GM18505 (cell line): ENCODE measurements at regions not wholly inside any gene's neighbourhood (a gene's known extent, or its start where the extent isn't known, plus 50 kb on each side); places are given as distances from the start of the nearest gene placed in this dataset.
A peak's percentile ranks its signal among the peaks of the same experiment; 100 is the strongest.

Experiments used
- ATAC-seq: cut with Tn5 transposase; IDR thresholded peaks from one replicate; pipeline ENCODE4 v1.9.1; 2021; ENCODE audit not compliant: unreplicated experiment
- POLR2A ChIP-seq: IDR thresholded peaks from 4 replicates; pipeline ENCODE4 v1.6.1; 2011; ENCODE audit warnings: borderline replicate concordance; ENCODE audit not compliant: insufficient read depth, insufficient read length; ENCODE audit errors: extremely low read depth

GRCh38 chr4:11774346-11774745 lies 345.7 kb upstream of the HS3ST1 start:
- no peak for ATAC-seq
- TF ChIP-seq POLR2A: no peak

GRCh38 chr4:11773798-11774197 lies 345.1 kb upstream of the HS3ST1 start:
- TF ChIP-seq POLR2A: no peak
- ATAC-seq: no peak

DNA sequence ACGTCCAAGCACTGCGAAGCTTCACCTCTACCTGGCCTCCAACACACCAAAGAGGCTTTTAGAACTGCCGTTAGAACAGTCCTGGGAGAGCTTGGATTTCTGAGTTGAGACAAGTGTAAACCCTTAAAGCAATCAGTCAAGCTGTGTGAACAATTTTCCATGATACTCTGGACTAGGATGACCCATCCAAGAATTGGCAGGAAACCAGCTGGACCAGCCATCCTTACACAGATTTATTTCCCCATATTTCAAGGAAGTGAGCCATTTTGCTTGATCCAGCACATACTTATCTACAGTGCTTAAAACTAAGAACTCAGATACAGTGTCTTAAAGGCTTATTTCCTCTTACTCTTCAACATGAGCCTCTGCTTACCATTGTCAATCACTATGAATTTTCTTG lies 340.7 kb upstream of the HS3ST1 start:
- no peak for ATAC-seq
- TF ChIP-seq POLR2A: no peak

DNA sequence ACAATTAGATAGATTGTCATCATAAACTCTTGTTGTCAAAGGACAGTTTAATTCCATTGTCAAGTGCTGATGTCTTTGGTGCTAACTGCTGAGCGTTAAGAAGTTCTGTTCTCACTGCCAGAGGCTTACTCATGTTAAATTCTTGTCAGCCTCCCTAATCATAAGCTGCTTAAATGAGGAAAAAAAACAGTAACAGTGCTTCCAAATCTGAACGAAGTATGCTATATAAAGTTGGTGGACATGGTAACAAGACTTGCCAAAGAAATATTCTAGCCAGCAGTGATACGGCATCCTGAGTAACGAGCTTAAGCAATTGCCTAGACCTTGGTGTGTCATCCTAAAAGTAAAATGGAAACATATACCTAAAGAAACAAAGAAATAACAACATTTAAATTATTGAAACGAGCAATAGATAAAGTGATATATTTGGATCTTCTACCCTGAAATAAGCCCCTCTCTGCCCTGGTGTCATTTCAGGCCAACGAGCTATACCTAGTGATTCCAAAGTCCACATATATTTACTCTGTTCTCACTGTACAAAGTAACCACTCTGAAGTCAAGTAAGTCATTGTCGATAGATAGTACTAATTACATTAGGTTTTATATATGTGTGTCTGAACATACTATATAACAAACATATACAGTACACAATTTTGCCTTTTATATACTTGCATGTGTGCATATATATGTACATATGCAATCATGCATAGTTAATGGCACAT lies 339.7 kb upstream of the HS3ST1 start:
- no peak for ATAC-seq
- no peak for TF ChIP-seq POLR2A

DNA sequence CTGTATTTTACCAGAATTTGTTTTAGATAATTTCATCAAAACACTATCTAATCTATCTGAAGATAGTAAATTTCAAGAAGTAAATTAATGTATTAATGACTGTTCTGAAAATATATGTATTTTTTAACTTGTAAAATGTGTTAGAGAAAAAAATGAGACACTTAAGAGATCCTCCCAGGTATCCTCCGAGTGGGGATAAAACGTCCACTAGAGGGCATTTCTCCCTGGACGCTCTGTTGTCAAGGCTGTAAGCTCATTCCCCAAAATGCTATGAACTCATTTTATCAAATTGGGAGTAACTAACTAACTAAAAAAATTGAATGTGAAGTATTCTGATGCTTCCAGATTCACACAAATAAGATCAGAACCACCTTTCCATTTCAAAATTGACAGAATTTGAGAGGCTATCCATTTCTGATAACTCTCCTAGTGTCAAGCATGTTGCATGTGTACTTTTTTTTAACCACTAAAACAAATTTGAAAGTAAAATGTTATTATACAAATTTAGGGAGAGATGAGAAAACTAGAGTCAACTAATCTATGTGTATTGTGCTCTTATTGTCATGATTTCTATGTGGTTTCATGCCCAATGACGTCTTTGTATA lies 337.3 kb upstream of the HS3ST1 start:
- no peak for TF ChIP-seq POLR2A
- ATAC-seq: peak; percentile 83

DNA sequence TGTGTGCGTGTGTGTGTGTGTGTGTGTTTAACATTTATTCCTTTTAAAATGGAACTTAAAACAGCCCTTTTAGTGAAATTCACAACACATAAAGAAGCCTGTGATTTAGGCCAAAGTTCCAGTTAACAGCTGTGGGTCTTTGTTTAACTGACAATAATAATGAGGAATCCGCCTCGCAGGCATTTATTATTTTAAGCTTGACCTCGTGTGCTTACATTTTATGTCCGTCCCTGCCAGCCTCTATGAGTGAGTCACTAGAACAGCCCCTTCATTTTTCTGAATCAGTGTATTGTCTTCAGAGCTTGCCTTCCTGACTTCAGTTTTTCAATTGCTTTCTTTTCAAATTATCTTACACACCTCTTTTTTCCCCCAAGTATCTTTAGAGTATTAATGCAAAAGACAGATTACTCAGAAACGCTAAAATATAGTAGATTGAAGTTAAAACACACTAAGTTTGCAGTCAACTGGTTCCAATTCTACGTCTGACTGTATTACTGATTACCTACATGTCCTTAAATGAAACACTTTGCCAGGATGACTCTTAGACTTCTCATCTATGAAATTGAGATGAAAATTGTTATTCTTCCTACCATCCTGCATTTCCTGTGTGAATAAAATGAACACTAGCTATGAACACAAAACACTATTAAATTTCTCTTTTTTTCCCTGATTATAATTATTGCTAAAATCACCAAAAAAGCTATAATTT lies 319.6 kb upstream of the HS3ST1 start:
- TF ChIP-seq POLR2A: no peak
- ATAC-seq: no peak

DNA sequence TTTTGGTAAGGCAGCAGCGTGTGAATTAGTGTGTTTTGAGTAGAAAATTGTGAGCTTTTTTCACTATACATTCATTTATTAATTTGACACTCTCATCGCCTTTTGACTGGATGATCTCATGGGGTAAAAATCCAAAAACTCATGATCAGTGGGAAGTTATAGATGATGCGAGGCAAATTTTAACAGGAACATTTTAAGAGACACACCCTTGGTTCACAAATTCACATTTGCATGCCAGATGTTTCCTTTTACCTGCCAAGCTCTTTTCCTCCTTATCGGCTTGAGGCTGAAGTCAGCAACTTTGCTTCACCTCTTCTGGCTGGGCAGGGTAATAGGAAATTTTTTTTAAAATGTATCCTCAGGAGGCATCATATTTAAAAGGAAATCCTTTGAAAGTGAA lies 318.0 kb upstream of the HS3ST1 start:
- no peak for TF ChIP-seq POLR2A
- no peak for ATAC-seq

GRCh38 chr4:11743976-11744375 lies 315.3 kb upstream of the HS3ST1 start:
- ATAC-seq: no peak
- TF ChIP-seq POLR2A: no peak

DNA sequence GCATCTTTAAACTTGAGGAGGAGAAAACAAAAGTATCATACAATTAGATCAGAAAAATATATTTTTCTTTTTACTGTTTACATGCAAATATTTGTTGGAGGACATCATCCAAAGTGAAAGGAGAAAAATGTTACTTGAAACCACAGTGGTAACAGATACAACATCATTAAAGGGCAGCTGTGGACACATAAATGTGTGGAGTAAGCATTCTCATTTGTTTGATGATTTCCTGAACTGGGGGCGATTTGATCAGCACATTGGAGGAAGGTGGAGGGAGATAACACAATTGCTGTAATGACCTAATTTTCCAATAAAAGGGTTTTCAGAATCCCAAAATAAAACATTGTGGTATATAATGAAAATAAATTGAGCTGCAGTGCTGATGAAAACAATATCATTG lies 314.5 kb upstream of the HS3ST1 start:
- no peak for ATAC-seq

DNA sequence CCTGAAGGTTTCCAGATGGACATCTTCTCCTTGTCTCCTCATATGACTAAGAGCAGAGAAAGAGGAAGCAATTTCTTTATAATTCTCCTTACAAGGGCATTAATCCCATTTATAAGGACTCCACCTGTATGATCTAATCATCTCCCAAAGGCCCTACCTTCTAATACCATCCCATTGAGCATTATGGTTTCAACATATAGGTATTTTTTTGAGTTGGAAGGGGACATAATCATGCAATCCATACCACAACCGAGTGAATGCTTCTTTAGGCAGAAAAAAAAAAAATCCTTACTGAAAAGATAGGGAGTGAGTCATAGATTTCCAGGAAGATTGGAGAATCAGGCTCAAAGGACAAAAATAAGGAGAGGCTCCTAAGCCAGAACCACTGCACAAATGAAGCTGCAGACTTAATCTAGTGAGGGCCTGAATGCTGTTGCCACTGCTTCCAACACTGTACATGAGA lies 312.5 kb upstream of the HS3ST1 start:
- no peak for TF ChIP-seq POLR2A
- ATAC-seq: no peak

More for the DNA sequence above, 314.5 kb upstream of the HS3ST1 start:
- TF ChIP-seq POLR2A: no peak

DNA sequence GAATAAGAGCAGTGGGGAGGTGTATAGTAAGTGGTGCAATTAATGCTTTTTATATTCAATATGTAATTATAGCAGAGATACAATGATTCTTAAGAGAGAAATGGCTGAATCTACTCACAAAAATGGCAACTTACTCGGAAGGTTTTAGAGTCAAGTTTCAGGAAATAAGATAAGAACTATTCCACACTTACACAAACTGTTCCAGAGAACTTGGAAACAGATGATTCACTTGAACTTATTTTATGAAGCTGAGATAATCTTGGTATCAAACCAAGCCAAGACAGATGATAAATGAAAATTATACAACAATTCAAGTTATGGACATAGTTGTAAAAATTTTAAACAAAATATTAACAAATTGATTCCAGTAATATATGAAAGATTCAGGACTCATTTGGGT lies 311.3 kb upstream of the HS3ST1 start:
- no peak for TF ChIP-seq POLR2A
- ATAC-seq: no peak

DNA sequence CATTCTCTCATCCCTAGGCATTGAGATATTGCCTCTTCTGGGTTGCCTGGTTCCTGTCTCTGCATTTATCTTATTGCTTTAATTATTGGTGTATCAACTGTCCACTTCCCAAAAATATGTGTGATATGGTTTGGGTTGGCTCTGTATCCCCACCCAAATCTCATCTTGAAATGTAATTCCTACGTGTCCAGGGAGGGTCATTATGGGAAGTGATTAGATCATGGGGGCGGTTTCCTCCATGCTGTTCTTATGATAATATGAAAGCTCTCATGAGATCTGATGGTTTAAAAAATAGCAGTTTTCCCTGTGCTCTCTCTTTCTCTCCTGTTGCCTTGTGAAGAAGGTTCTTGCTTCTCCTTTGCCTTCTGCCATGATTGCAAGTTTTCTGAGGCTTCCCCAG lies 308.3 kb upstream of the HS3ST1 start:
- ATAC-seq: no peak
- no peak for TF ChIP-seq POLR2A

GRCh38 chr4:11735651-11736050 lies 307.0 kb upstream of the HS3ST1 start:
- no peak for TF ChIP-seq POLR2A
- no peak for ATAC-seq

DNA sequence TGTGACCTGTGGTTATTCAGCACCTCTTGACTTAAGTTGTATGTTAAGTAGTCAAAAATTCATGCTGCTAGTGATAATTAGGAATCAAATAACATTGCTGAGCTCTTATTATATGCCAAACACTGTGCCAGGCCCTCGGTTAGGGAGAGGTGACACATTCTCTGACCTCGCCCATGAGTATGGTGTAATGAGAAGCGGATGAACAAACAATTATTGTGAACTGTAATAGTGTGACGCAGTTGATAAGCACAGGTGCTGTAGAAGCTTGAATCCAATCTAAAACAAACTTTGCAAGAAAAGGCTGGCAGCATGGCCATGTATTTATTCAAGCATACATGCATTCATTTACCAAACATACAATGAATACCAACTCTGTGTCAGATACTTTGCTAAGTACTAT lies 303.5 kb upstream of the HS3ST1 start:
- TF ChIP-seq POLR2A: no peak
- ATAC-seq: no peak

GRCh38 chr4:11730545-11730944 lies 301.9 kb upstream of the HS3ST1 start:
- ATAC-seq: no peak
- TF ChIP-seq POLR2A: no peak

DNA sequence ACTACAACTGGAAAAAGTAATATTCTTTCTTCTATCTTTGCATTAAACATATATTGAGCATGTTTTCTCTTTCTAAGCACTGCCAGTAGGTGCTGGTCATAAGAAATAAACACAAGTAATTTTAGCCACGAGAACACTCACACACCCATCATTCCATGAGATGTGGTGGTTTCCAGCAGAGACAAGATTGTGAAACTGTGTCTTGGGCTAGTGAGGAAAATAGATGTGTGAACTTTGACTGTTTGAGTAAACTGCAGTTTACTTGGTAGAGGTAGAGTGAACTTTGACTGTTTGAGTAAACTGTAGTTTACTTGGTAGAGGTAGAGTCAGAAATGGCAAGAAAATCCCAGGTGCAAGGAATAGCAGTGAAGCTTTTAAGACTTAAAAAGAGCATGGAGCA lies 300.9 kb upstream of the HS3ST1 start:
- no peak for ATAC-seq
- no peak for TF ChIP-seq POLR2A
